ENCODE measurements at regions not wholly inside any gene's neighbourhood (a gene's known extent, or its start where the extent isn't known, plus 50 kb on each side); places are given as distances from the start of the nearest gene placed in this dataset.

- no peaks in the 10 kb centered on the region for H3K9me2 ChIP-seq (ENCODE audit: insufficient read depth)
- CTCF ChIA-PET: no interaction called here
These were observed 112.3 kb upstream of the UXS1 start for GRCh38 chr2:106306387-106306786.

More at GRCh38 chr2:106306387-106306786, 112.3 kb upstream of the UXS1 start:
- ChIA-PET RAD21 (ENCODE audit: low non-redundant PET in 1 of 2, low total read pairs in 2 of 2, uncharacterized antibody in 2 of 2, unreplicated experiment in 2 of 2) (no interaction called here), POLR2A (no interaction called here)
- H3K27me3 ChIP-seq (ENCODE audit: insufficient read depth, low read length): no peaks in the 10 kb centered on the region
- H3K4me1 ChIP-seq (ENCODE audit: control insufficient read depth in 1 of 2, insufficient read depth in 2 of 2, low read length in 2 of 2): no peaks in the 10 kb centered on the region
- no peak overlapping the region for H3K27ac ChIP-seq (ENCODE audit: low read depth, low read length)
- no peaks in the 10 kb centered on the region for H3K9me3 ChIP-seq (ENCODE audit: control insufficient read depth in 1 of 2, insufficient read depth in 1 of 2, low read depth in 1 of 2, low read length in 2 of 2)
- no peak overlapping the region for H3K4me2 ChIP-seq (ENCODE audit: low read length)
- intact Hi-C loops (cut with micrococcal nuclease): no loop called here
- BruUV-seq (replicated peaks): no TSS peak
- ATAC-seq (no peak), DNase-seq (ENCODE audit: low read depth, low spot score) (no peak)
- no peaks in the 10 kb centered on the region for H3K79me2 ChIP-seq (ENCODE audit: insufficient read depth, low read length)
- H2AFZ ChIP-seq (ENCODE audit: low read depth, low read length, poor library complexity, severe bottlenecking): no peak overlapping the region
- no peaks in the 10 kb centered on the region for H3K36me3 ChIP-seq (ENCODE audit: control insufficient read depth in 1 of 2, insufficient read depth in 2 of 2, low read length in 2 of 2)
- TF ChIP-seq TCF7L2 (IDR thresholded peaks at IDR 0.05; ENCODE audit: borderline replicate concordance, extremely low read depth, insufficient read depth, insufficient read length) (no peak), SRF (IDR thresholded peaks at IDR 0.05; ENCODE audit: low read depth) (no peak), JUND (IDR thresholded peaks at IDR 0.05) (no peak), ATF3 (IDR thresholded peaks at IDR 0.05) (no peak), CEBPB (IDR thresholded peaks at IDR 0.05; ENCODE audit: low read depth) (no peak), RAD21 (IDR thresholded peaks at IDR 0.05; ENCODE audit: low read depth) (no peak), POLR2AphosphoS5 (IDR thresholded peaks at IDR 0.05; ENCODE audit: low read depth, low read length) (no peak), EZH2phosphoT487 (IDR thresholded peaks at IDR 0.05; ENCODE audit: borderline replicate concordance) (no peak), ZNF274 (IDR thresholded peaks at IDR 0.05; ENCODE audit: low read depth, low read length) (no peak), ZBTB33 (IDR thresholded peaks at IDR 0.05; ENCODE audit: extremely low read depth, insufficient replicate concordance, low read length) (no peak), ZFX (IDR thresholded peaks at IDR 0.05) (no peak), YY1 (IDR thresholded peaks at IDR 0.05; ENCODE audit: extremely low read depth, insufficient replicate concordance, low read depth, low read length) (no peak), ELF1 (IDR thresholded peaks at IDR 0.05; ENCODE audit: borderline replicate concordance, low read depth) (no peak), SIN3A (IDR thresholded peaks at IDR 0.05; ENCODE audit: low read depth) (no peak), FOSL1 (IDR thresholded peaks at IDR 0.05; ENCODE audit: low read depth) (no peak), EZH2 (IDR thresholded peaks at IDR 0.05) (no peak), SP1 (IDR thresholded peaks at IDR 0.05; ENCODE audit: low read depth) (no peak)
- TF ChIP-seq, protein P1, sequence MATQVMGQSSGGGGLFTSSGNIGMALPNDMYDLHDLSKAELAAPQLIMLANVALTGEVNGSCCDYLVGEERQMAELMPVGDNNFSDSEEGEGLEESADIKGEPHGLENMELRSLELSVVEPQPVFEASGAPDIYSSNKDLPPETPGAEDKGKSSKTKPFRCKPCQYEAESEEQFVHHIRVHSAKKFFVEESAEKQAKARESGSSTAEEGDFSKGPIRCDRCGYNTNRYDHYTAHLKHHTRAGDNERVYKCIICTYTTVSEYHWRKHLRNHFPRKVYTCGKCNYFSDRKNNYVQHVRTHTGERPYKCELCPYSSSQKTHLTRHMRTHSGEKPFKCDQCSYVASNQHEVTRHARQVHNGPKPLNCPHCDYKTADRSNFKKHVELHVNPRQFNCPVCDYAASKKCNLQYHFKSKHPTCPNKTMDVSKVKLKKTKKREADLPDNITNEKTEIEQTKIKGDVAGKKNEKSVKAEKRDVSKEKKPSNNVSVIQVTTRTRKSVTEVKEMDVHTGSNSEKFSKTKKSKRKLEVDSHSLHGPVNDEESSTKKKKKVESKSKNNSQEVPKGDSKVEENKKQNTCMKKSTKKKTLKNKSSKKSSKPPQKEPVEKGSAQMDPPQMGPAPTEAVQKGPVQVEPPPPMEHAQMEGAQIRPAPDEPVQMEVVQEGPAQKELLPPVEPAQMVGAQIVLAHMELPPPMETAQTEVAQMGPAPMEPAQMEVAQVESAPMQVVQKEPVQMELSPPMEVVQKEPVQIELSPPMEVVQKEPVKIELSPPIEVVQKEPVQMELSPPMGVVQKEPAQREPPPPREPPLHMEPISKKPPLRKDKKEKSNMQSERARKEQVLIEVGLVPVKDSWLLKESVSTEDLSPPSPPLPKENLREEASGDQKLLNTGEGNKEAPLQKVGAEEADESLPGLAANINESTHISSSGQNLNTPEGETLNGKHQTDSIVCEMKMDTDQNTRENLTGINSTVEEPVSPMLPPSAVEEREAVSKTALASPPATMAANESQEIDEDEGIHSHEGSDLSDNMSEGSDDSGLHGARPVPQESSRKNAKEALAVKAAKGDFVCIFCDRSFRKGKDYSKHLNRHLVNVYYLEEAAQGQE (IDR thresholded peaks at IDR 0.05; ENCODE audit: low read depth): no peak
- TF ChIP-seq, protein P2, sequence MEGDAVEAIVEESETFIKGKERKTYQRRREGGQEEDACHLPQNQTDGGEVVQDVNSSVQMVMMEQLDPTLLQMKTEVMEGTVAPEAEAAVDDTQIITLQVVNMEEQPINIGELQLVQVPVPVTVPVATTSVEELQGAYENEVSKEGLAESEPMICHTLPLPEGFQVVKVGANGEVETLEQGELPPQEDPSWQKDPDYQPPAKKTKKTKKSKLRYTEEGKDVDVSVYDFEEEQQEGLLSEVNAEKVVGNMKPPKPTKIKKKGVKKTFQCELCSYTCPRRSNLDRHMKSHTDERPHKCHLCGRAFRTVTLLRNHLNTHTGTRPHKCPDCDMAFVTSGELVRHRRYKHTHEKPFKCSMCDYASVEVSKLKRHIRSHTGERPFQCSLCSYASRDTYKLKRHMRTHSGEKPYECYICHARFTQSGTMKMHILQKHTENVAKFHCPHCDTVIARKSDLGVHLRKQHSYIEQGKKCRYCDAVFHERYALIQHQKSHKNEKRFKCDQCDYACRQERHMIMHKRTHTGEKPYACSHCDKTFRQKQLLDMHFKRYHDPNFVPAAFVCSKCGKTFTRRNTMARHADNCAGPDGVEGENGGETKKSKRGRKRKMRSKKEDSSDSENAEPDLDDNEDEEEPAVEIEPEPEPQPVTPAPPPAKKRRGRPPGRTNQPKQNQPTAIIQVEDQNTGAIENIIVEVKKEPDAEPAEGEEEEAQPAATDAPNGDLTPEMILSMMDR (IDR thresholded peaks at IDR 0.05 in 2 of 3, conservative IDR thresholded peaks at IDR 0.05 in 1 of 3; ENCODE audit: borderline replicate concordance in 1 of 3, insufficient read depth in 1 of 3, low read depth in 2 of 3, low read length in 2 of 3): no peak
- TF ChIP-seq, protein P3, sequence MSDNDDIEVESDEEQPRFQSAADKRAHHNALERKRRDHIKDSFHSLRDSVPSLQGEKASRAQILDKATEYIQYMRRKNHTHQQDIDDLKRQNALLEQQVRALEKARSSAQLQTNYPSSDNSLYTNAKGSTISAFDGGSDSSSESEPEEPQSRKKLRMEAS (IDR thresholded peaks at IDR 0.05): no peak
- H3K4me3 ChIP-seq (replicated peaks in 1 of 2; ENCODE audit: low read depth in 1 of 2, low read length in 2 of 2): no peak overlapping the region
- no peaks in the 10 kb centered on the region for H4K20me1 ChIP-seq (ENCODE audit: insufficient read depth)
- H3K9ac ChIP-seq (ENCODE audit: low read length): no peak overlapping the region
